ENCODE measurements at regions not wholly inside any gene's neighbourhood (a gene's known extent, or its start where the extent isn't known, plus 50 kb on each side); places are given as distances from the start of the nearest gene placed in this dataset.
"Not testable (repeated sequence)": the region's sequence is repeated elsewhere in the genome, so short reads cannot be mapped to it uniquely, and the experiment has no call there.

GRCh38 chr6:154624727-154625126 is 108.5 kb upstream of the SCAF8 start:
- TF ChIP-seq, protein P1, sequence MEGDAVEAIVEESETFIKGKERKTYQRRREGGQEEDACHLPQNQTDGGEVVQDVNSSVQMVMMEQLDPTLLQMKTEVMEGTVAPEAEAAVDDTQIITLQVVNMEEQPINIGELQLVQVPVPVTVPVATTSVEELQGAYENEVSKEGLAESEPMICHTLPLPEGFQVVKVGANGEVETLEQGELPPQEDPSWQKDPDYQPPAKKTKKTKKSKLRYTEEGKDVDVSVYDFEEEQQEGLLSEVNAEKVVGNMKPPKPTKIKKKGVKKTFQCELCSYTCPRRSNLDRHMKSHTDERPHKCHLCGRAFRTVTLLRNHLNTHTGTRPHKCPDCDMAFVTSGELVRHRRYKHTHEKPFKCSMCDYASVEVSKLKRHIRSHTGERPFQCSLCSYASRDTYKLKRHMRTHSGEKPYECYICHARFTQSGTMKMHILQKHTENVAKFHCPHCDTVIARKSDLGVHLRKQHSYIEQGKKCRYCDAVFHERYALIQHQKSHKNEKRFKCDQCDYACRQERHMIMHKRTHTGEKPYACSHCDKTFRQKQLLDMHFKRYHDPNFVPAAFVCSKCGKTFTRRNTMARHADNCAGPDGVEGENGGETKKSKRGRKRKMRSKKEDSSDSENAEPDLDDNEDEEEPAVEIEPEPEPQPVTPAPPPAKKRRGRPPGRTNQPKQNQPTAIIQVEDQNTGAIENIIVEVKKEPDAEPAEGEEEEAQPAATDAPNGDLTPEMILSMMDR (IDR thresholded peaks at IDR 0.05 in 4 of 5, conservative IDR thresholded peaks at IDR 0.05 in 1 of 5), result not testable (repeated sequence)
- not testable (repeated sequence) for TF ChIP-seq POLR2A (IDR thresholded peaks at IDR 0.05)
